PFSK-1 (cell line): ENCODE measurements at regions not wholly inside any gene's neighbourhood (a gene's known extent, or its start where the extent isn't known, plus 50 kb on each side); places are given as distances from the start of the nearest gene placed in this dataset.

Experiments
- FOXP2 ChIP-seq: optimal IDR thresholded peaks from 2 replicates; pipeline ENCODE3; 2011; ENCODE audit warnings: borderline replicate concordance, control low read depth, inconsistent platforms; ENCODE audit not compliant: insufficient read depth; ENCODE audit errors: extremely low read length, extremely low read depth
- POLR2AphosphoS5 ChIP-seq: IDR thresholded peaks from 2 replicates; pipeline ENCODE4 v1.6.1; 2012; ENCODE audit warnings: low read depth, mild to moderate bottlenecking, control low read depth, low read length, moderate library complexity
- SIN3A ChIP-seq: IDR thresholded peaks from 2 replicates; pipeline ENCODE4 v1.6.1; 2012; ENCODE audit warnings: mild to moderate bottlenecking, low read length, moderate library complexity, borderline replicate concordance; ENCODE audit not compliant: insufficient read depth
- TAF1 ChIP-seq: IDR thresholded peaks from 2 replicates; pipeline ENCODE4 v1.6.1; 2012; ENCODE audit warnings: low read length, control low read depth, borderline replicate concordance; ENCODE audit not compliant: insufficient read depth
- TF ChIP-seq, protein P1 (sequence below), 2 experiments: IDR thresholded peaks; 2 replicates each; pipeline versions ENCODE4 v1.6.1 to v1.8.0; 2011 to 2012; ENCODE audit warnings: low read depth in 2 of 2, low read length in 2 of 2, control low read depth in 1 of 2, inconsistent platforms in 1 of 2, mild to moderate bottlenecking in 1 of 2, moderate library complexity in 1 of 2; ENCODE audit not compliant: insufficient read depth in 1 of 2

- TF ChIP-seq TAF1 (no peak), POLR2AphosphoS5 (no peak), FOXP2 (no peak), SIN3A (no peak)
- TF ChIP-seq, protein P1, sequence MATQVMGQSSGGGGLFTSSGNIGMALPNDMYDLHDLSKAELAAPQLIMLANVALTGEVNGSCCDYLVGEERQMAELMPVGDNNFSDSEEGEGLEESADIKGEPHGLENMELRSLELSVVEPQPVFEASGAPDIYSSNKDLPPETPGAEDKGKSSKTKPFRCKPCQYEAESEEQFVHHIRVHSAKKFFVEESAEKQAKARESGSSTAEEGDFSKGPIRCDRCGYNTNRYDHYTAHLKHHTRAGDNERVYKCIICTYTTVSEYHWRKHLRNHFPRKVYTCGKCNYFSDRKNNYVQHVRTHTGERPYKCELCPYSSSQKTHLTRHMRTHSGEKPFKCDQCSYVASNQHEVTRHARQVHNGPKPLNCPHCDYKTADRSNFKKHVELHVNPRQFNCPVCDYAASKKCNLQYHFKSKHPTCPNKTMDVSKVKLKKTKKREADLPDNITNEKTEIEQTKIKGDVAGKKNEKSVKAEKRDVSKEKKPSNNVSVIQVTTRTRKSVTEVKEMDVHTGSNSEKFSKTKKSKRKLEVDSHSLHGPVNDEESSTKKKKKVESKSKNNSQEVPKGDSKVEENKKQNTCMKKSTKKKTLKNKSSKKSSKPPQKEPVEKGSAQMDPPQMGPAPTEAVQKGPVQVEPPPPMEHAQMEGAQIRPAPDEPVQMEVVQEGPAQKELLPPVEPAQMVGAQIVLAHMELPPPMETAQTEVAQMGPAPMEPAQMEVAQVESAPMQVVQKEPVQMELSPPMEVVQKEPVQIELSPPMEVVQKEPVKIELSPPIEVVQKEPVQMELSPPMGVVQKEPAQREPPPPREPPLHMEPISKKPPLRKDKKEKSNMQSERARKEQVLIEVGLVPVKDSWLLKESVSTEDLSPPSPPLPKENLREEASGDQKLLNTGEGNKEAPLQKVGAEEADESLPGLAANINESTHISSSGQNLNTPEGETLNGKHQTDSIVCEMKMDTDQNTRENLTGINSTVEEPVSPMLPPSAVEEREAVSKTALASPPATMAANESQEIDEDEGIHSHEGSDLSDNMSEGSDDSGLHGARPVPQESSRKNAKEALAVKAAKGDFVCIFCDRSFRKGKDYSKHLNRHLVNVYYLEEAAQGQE (IDR thresholded peaks at IDR 0.05; ENCODE audit: insufficient read depth in 1 of 2, low read depth in 2 of 2, low read length in 2 of 2), result no peak
These were observed 108.7 kb upstream of the ATP6AP2 start for GRCh38 chrX:40471965-40472648.

DNA sequence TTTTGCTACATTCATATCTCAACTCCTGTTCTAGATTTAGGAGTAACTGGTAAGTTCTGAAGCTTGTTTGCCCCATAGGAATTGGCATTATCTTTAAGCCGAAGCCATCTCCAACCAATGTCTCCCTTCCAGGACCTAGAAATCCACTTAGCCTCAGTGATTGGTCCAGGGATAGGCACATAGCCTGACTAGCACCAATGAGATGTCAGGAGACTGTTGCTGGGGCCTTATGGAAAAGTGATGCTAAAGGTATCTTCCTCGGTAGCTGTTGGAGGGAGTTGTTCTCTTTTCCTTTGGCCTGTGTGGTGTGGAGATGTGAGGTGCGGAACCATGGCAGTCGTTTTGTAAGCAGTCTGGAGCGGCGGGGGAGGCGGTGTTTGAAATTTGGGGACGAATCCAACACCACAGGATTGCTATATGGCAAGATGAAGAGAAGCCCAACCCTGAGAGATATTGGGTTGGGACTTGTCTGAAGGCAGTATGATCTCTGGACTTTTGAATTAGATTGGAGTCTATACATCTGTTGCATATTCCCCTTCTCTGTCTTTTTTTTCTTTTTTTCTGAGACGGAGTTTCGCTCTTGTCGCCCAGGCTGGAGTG, 109.8 kb upstream of the ATP6AP2 start:
- TF ChIP-seq POLR2AphosphoS5 (no peak), TAF1 (no peak), SIN3A (no peak), FOXP2 (no peak)
- TF ChIP-seq, protein P1 (IDR thresholded peaks at IDR 0.05; ENCODE audit: insufficient read depth in 1 of 2, low read depth in 2 of 2, low read length in 2 of 2), result no peak

- TF ChIP-seq POLR2AphosphoS5 (no peak), TAF1 (no peak), FOXP2 (no peak)
These were observed 111.5 kb upstream of the ATP6AP2 start for GRCh38 chrX:40469316-40469715.

DNA sequence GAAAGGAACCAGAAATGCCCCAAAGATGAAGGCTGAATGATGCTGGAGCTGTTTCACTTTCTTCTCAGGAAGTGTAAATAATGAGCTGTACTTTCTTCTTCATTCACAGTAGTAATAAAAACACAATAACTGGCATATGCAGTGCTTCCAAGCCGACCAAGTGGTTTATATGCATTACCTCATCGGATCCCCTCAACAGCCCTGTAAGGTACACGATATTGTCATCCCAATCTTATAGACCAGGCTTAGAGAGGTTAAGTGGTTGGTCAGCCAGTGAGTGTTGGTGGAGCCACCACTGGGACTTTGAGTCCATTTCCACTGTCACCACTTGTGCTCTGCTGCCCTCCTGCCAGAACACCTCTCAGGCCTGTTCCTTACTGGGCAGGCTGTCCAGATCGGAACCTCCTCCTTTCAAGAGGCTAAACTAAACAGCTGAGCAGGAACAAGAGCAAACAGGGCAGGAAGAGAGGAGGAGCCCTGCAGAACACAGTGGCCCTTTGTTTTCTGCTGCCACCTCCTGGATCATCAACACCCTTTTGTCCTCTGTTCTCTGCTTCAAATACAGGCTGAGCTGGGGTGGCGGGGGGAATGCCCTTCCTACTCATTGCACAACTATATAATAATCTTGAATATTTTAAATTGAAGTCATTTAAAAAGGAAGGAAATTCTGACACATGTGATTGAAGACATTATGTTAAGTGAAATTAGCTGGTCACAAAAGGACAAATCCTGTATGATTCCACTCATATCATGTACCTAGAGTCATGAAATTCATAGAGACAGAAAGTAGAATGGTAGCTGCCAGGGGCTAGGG, 112.5 kb upstream of the ATP6AP2 start:
- TF ChIP-seq, protein P1 (IDR thresholded peaks at IDR 0.05; ENCODE audit: insufficient read depth in 1 of 2, low read depth in 2 of 2, low read length in 2 of 2), result no peak
- no peak for TF ChIP-seq TAF1
- TF ChIP-seq SIN3A, result no peak
- TF ChIP-seq POLR2AphosphoS5, result no peak
- no peak for TF ChIP-seq FOXP2

- TF ChIP-seq FOXP2 (no peak), POLR2AphosphoS5 (no peak), TAF1 (no peak), SIN3A (no peak)
- TF ChIP-seq, protein P1 (IDR thresholded peaks at IDR 0.05; ENCODE audit: insufficient read depth in 1 of 2, low read depth in 2 of 2, low read length in 2 of 2), result no peak
These were observed 113.3 kb upstream of the ATP6AP2 start for GRCh38 chrX:40467454-40467853.
